IMR-90 (cell line): ENCODE measurements at regions not wholly inside any gene's neighbourhood (a gene's known extent, or its start where the extent isn't known, plus 50 kb on each side); places are given as distances from the start of the nearest gene placed in this dataset.

Experiments
- ATAC-seq: fragments of 200-7000 bp; cut with Tn5 transposase; 2 replicates; pipeline ENCODE4 v1.9.1; 2020; ENCODE audit warnings: low read depth, mild to moderate bottlenecking, moderate library complexity
- BruUV-seq: library from RNA; stranded (reverse); fragments of 400-500 nt; replicated peaks from 2 replicates; lab custom pipeline; 2021; lab: Mats Ljungman, UMichigan
- CTCF ChIA-PET: fragments of 300-600 bp; formaldehyde crosslinking; extraction: SDS; loops from one replicate; lab custom pipeline; 2021; ENCODE audit warnings: antibody characterized with exemption; lab: Yijun Ruan, JAX
- POLR2A ChIA-PET: fragments of 300-600 bp; sonication (Branson Sonifier 250); formaldehyde crosslinking; loops from one replicate; lab custom pipeline; 2022; ENCODE audit warnings: antibody characterized with exemption; ENCODE audit not compliant: unreplicated experiment; lab: Charles Lee
- DNase-seq: peaks from one replicate; pipeline ENCODE4 v3.0.0; 2013
- H2AFZ ChIP-seq: replicated peaks from 2 replicates; pipeline ENCODE3; 2013; ENCODE audit warnings: low read length, mild to moderate bottlenecking; ENCODE audit not compliant: poor library complexity
- H2AK5ac ChIP-seq: 2 replicates; pipeline ENCODE4 v1.6.1; 2013; ENCODE audit warnings: low read depth, low read length, inconsistent platforms
- H2AK9ac ChIP-seq: replicated peaks from 2 replicates; pipeline ENCODE3; 2013; ENCODE audit warnings: mild to moderate bottlenecking, low read depth, low read length, moderate library complexity; ENCODE audit not compliant: poor library complexity
- H2BK120ac ChIP-seq: 2 replicates; pipeline ENCODE4 v1.6.1; 2013; ENCODE audit warnings: low read depth, low read length, inconsistent platforms
- H2BK15ac ChIP-seq: 3 replicates; pipeline ENCODE4 v1.6.1; 2013; ENCODE audit warnings: low read depth, low read length, inconsistent platforms
- H2BK20ac ChIP-seq: 2 replicates; pipeline ENCODE4 v1.6.1; 2013; ENCODE audit warnings: low read depth, mild to moderate bottlenecking, inconsistent platforms, low read length, moderate library complexity
- H2BK5ac ChIP-seq: 2 replicates; pipeline ENCODE4 v1.6.1; 2013; ENCODE audit warnings: mild to moderate bottlenecking, low read depth, low read length, inconsistent platforms; ENCODE audit not compliant: poor library complexity, severe bottlenecking
- H3K14ac ChIP-seq: replicated peaks from 2 replicates; pipeline ENCODE4 v1.6.1; 2013; ENCODE audit warnings: low read depth, low read length, inconsistent platforms
- H3K18ac ChIP-seq: 2 replicates; pipeline ENCODE4 v1.6.1; 2013; ENCODE audit warnings: low read depth, low read length, control low read depth
- H3K23ac ChIP-seq: 2 replicates; pipeline ENCODE4 v1.6.1; 2013; ENCODE audit warnings: low read depth, low read length, inconsistent platforms
- H3K27ac ChIP-seq: 2 replicates; pipeline ENCODE4 v1.5.1; 2013; ENCODE audit warnings: mild to moderate bottlenecking, control low read depth, low read length; ENCODE audit not compliant: insufficient read depth
- H3K27me3 ChIP-seq: 2 replicates; pipeline ENCODE4 v1.6.1; 2013; ENCODE audit warnings: low read length; ENCODE audit not compliant: control insufficient read depth, insufficient read depth
- H3K36me3 ChIP-seq: 2 replicates; pipeline ENCODE4 v1.6.1; 2013; ENCODE audit warnings: low read length, mixed read lengths; ENCODE audit not compliant: control insufficient read depth, insufficient read depth
- H3K4ac ChIP-seq: 2 replicates; pipeline ENCODE4 v1.6.1; 2013; ENCODE audit warnings: low read depth, low read length, inconsistent platforms
- H3K4me1 ChIP-seq: 2 replicates; pipeline ENCODE4 v1.6.1; 2013; ENCODE audit warnings: low read length, mixed read lengths; ENCODE audit not compliant: control insufficient read depth, insufficient read depth
- H3K4me2 ChIP-seq: 2 replicates; pipeline ENCODE4 v1.6.1; 2013; ENCODE audit warnings: low read depth, mild to moderate bottlenecking, control low read depth, low read length, moderate library complexity
- H3K4me3 ChIP-seq: 2 replicates; pipeline ENCODE4 v1.5.1; 2013; ENCODE audit warnings: low read depth, mild to moderate bottlenecking, control low read depth, low read length, moderate library complexity; ENCODE audit not compliant: insufficient read depth
- H3K56ac ChIP-seq: 2 replicates; pipeline ENCODE4 v1.6.1; 2013; ENCODE audit warnings: low read length, inconsistent platforms; ENCODE audit not compliant: insufficient read depth; ENCODE audit errors: extremely low read depth
- H3K79me1 ChIP-seq, 2 experiments: 2 replicates each; pipeline ENCODE4 v1.6.1; 2013; ENCODE audit warnings: low read length in 2 of 2, inconsistent platforms in 1 of 2, low read depth in 1 of 2
- H3K9ac ChIP-seq: 2 replicates; pipeline ENCODE4 v1.6.1; 2013; ENCODE audit warnings: low read depth, low read length, control low read depth
- H3K9me1 ChIP-seq: 2 replicates; pipeline ENCODE4 v1.6.1; 2013; ENCODE audit warnings: low read length, inconsistent platforms; ENCODE audit not compliant: insufficient read depth
- H3K9me3 ChIP-seq: 2 replicates; pipeline ENCODE4 v1.6.1; 2013; ENCODE audit warnings: low read length; ENCODE audit not compliant: control insufficient read depth, insufficient read depth
- H4K20me1 ChIP-seq: 2 replicates; pipeline ENCODE4 v1.6.1; 2013; ENCODE audit warnings: low read length, inconsistent platforms; ENCODE audit not compliant: insufficient read depth
- H4K5ac ChIP-seq: 2 replicates; pipeline ENCODE4 v1.6.1; 2013; ENCODE audit warnings: mild to moderate bottlenecking, low read depth, low read length, control low read depth
- H4K8ac ChIP-seq, 2 experiments: 2 replicates each; pipeline ENCODE4 v1.6.1; 2013; ENCODE audit warnings: low read depth in 2 of 2, low read length in 2 of 2, control low read depth in 1 of 2, inconsistent platforms in 1 of 2
- H4K91ac ChIP-seq: 2 replicates; pipeline ENCODE4 v1.6.1; 2013; ENCODE audit warnings: low read depth, low read length, inconsistent platforms; ENCODE audit not compliant: insufficient read depth
- BHLHE40 ChIP-seq: fragments of 150-350 bp; IDR thresholded peaks from 2 replicates; pipeline ENCODE4 v1.6.1; 2016; ENCODE audit warnings: mild to moderate bottlenecking, low read depth, low read length
- CEBPB ChIP-seq: IDR thresholded peaks from 2 replicates; pipeline ENCODE4 v1.6.1; 2012; ENCODE audit warnings: low read depth, low read length, improper control_type of control experiment
- CHD1 ChIP-seq: IDR thresholded peaks from 2 replicates; pipeline ENCODE4 v1.6.1; 2012; ENCODE audit warnings: low read depth, low read length, improper control_type of control experiment
- FOS ChIP-seq: fragments of 150-350 bp; IDR thresholded peaks from 2 replicates; pipeline ENCODE4 v1.6.1; 2016; ENCODE audit warnings: low read depth, low read length
- MAFK ChIP-seq: IDR thresholded peaks from 2 replicates; pipeline ENCODE4 v1.6.1; 2012; ENCODE audit warnings: low read depth, low read length, improper control_type of control experiment
- MAZ ChIP-seq: IDR thresholded peaks from 2 replicates; pipeline ENCODE4 v1.6.1; 2012; ENCODE audit warnings: low read depth, mild to moderate bottlenecking, low read length, improper control_type of control experiment, moderate library complexity, borderline replicate concordance
- MXI1 ChIP-seq: IDR thresholded peaks from 2 replicates; pipeline ENCODE4 v1.6.1; 2012; ENCODE audit warnings: low read depth, mild to moderate bottlenecking, low read length, moderate library complexity, borderline replicate concordance
- NFE2L2 ChIP-seq: fragments of 150-350 bp; IDR thresholded peaks from 2 replicates; pipeline ENCODE4 v1.6.1; 2016; ENCODE audit warnings: low read depth, mild to moderate bottlenecking, low read length
- POLR2A ChIP-seq: IDR thresholded peaks from 2 replicates; pipeline ENCODE4 v1.6.1; 2012; ENCODE audit warnings: mild to moderate bottlenecking, low read depth, low read length
- RAD21 ChIP-seq: IDR thresholded peaks from 2 replicates; pipeline ENCODE4 v1.6.1; 2012; ENCODE audit warnings: low read length, improper control_type of control experiment
- RCOR1 ChIP-seq: IDR thresholded peaks from 2 replicates; pipeline ENCODE4 v1.6.1; 2012; ENCODE audit warnings: mild to moderate bottlenecking, low read length, improper control_type of control experiment; ENCODE audit not compliant: insufficient replicate concordance
- RFX5 ChIP-seq: IDR thresholded peaks from 2 replicates; pipeline ENCODE4 v1.8.0; 2012; ENCODE audit warnings: low read depth, mild to moderate bottlenecking, low read length, moderate library complexity
- SMC3 ChIP-seq: fragments of 150-350 bp; IDR thresholded peaks from 2 replicates; pipeline ENCODE4 v1.6.1; 2016; ENCODE audit warnings: low read depth, mild to moderate bottlenecking, antibody characterized with exemption, low read length, moderate library complexity
- USF2 ChIP-seq: fragments of 150-350 bp; IDR thresholded peaks from 2 replicates; pipeline ENCODE4 v1.6.1; 2017; ENCODE audit warnings: mild to moderate bottlenecking, antibody characterized with exemption, low read length, low read depth
- WGBS, 2 experiments: methylation state at CpG; one replicate each; pipeline versions ENCODE4 v1.1.5 to v1.1.7; 2013; ENCODE audit warnings: missing lambda C conversion rate in 2 of 2; ENCODE audit not compliant: insufficient read length in 1 of 2; ENCODE audit errors: extremely low coverage in 2 of 2; 5-methylcytosine and 5-hydroxymethylcytosine counted together
- dilution Hi-C: fragments of 300-500 bp; cut with HindIII; formaldehyde crosslinking; loops from one replicate; pipeline ENCODE4 v1.14.3; 2018; ENCODE audit warnings: low sequenced_read_pairs; ENCODE audit not compliant: unreplicated experiment
- in situ Hi-C: fragments of 300-500 bp; cut with MboI; formaldehyde crosslinking; loops from 3 replicates; pipeline ENCODE4 v1.14.3; 2019; ENCODE audit warnings: low sequenced_read_pairs, inconsistent platforms, mixed read lengths
- intact Hi-C: fragments of 100-400 bp; cut with micrococcal nuclease; formaldehyde crosslinking; loops from 2 replicates; pipeline ENCODE4 v1.10.0; 2022
- TF ChIP-seq, protein P1 (sequence below): fragments of 150-350 bp; IDR thresholded peaks from 2 replicates; pipeline ENCODE4 v1.6.1; 2016; ENCODE audit warnings: low read depth, mild to moderate bottlenecking, low read length, moderate library complexity, borderline replicate concordance

- Histone ChIP-seq H3K36me3 (no peaks in the 10 kb centered on the region), H3K27me3 (no peaks in the 10 kb centered on the region), H3K4me2 (no peak overlapping the region), H3K9me1 (no peaks in the 10 kb centered on the region), H2AK9ac (no peak overlapping the region), H3K14ac (no peak overlapping the region), H4K5ac (no peak overlapping the region), H2BK120ac (no peak overlapping the region), H3K4me1 (no peaks in the 10 kb centered on the region), H3K79me1 (no peaks in the 10 kb centered on the region), H3K18ac (no peak overlapping the region), H2BK20ac (no peak overlapping the region), H3K27ac (no peak overlapping the region), H2BK15ac (no peak overlapping the region), H2BK5ac (no peak overlapping the region), H3K4ac (no peak overlapping the region), H2AK5ac (no peak overlapping the region), H2AFZ (no peak overlapping the region), H3K9me3 (peaks cover 5% of the 10 kb centered on the region; the same call in 1 of the 2 replicates), H3K4me3 (no peak overlapping the region), H3K23ac (no peak overlapping the region), H4K8ac (no peak overlapping the region), H4K91ac (no peak overlapping the region), H3K9ac (no peak overlapping the region), H4K20me1 (no peaks in the 10 kb centered on the region), H3K56ac (no peak overlapping the region)
- ATAC-seq (no peak), DNase-seq (no peak)
- in situ Hi-C loops = no loop called here
- ChIA-PET POLR2A (no interaction called here), CTCF (no interaction called here)
- WGBS, 2 experiments = 71% methylated on average over 3 of the region's 4 CpGs; no CpG with 5 or more reads in 1 of the 2 experiments
- BruUV-seq = no TSS peak
- intact Hi-C loops = no loop called here
- TF ChIP-seq POLR2A = no peak
- no peak for TF ChIP-seq CEBPB
- TF ChIP-seq SMC3 = no peak
- TF ChIP-seq MAFK = no peak
- TF ChIP-seq FOS = no peak
- no peak for TF ChIP-seq BHLHE40
- no peak for TF ChIP-seq NFE2L2
- no peak for TF ChIP-seq CHD1
- no peak for TF ChIP-seq MAZ
- TF ChIP-seq MXI1 = no peak
- TF ChIP-seq USF2 = no peak
- no peak for TF ChIP-seq RCOR1
- no peak for TF ChIP-seq RFX5
- no peak for TF ChIP-seq RAD21
- TF ChIP-seq, protein P1, sequence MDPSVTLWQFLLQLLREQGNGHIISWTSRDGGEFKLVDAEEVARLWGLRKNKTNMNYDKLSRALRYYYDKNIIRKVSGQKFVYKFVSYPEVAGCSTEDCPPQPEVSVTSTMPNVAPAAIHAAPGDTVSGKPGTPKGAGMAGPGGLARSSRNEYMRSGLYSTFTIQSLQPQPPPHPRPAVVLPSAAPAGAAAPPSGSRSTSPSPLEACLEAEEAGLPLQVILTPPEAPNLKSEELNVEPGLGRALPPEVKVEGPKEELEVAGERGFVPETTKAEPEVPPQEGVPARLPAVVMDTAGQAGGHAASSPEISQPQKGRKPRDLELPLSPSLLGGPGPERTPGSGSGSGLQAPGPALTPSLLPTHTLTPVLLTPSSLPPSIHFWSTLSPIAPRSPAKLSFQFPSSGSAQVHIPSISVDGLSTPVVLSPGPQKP = no peak
- dilution Hi-C loops = no loop called here
These were observed 116.1 kb upstream of the FBXO33 start for GRCh38 chr14:39548358-39548757.
